Jurkat, Clone E6-1 (cell line): ENCODE measurements at regions not wholly inside any gene's neighbourhood (a gene's known extent, or its start where the extent isn't known, plus 50 kb on each side); places are given as distances from the start of the nearest gene placed in this dataset.
"Not testable (repeated sequence)": the region's sequence is repeated elsewhere in the genome, so short reads cannot be mapped to it uniquely, and the experiment has no call there.

Source experiments
- DNase-seq: peaks from one replicate; pipeline ENCODE4 v3.0.0-alpha.2; 2011; ENCODE audit warnings: low read depth, low spot score
- H3K4me3 ChIP-seq: 2 replicates; pipeline ENCODE4 v1.5.1; 2011; ENCODE audit warnings: mild to moderate bottlenecking, low read length, control low read depth, moderate library complexity

DNA sequence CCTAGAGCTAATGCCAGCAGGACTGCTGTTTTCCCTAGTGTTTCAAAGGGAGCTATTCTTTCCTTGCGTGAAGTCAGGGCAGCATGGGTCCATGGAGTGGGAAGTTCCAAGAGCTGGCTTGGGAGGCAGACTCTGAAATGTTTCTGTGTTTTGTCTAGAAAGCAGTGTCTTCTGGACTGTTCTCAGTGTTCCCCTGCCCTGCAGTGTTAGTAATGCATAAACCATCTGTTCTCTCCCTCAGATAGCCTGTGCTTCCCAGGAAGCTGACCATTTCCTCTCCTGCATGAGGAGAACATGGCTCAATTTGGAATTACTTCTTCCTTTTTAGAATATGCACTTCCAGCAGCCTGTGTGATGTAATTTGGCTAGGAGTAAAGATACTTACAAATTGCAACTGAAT, 116.7 kb upstream of the CXCL13 start:
- H3K4me3 ChIP-seq: no peak overlapping the region
- DNase-seq: no peak

DNA sequence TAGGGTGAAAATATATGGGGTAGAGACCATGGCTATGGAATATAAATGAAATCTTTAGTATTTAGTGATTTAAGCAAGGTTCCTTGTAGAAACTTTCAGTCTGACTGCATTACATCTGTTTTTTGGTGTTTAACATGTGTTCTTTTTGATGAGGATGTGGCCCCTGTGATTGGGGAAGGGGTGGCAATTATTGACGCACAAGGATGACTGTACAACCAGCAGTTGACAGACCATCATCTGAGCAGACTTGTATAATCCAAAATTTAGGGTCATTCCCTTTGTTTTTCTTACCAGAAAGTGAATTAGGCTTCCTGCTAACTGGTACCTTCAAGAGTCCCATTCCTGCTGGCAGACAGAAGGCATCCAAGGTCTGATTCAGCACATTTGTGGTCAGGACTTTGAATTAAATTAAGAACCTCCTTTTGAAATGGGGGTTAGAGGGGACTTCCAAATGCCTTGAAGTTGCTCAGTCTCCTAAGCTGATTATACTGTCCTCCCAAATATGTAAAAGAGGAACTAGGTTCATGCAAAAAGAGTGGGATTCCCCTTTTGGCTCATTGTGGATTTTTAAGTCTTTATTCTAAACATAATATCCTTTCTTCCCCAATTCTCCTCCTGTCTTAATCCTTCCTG, 112.4 kb upstream of the CXCL13 start:
- no peak overlapping the region for H3K4me3 ChIP-seq
- DNase-seq: no peak

DNA sequence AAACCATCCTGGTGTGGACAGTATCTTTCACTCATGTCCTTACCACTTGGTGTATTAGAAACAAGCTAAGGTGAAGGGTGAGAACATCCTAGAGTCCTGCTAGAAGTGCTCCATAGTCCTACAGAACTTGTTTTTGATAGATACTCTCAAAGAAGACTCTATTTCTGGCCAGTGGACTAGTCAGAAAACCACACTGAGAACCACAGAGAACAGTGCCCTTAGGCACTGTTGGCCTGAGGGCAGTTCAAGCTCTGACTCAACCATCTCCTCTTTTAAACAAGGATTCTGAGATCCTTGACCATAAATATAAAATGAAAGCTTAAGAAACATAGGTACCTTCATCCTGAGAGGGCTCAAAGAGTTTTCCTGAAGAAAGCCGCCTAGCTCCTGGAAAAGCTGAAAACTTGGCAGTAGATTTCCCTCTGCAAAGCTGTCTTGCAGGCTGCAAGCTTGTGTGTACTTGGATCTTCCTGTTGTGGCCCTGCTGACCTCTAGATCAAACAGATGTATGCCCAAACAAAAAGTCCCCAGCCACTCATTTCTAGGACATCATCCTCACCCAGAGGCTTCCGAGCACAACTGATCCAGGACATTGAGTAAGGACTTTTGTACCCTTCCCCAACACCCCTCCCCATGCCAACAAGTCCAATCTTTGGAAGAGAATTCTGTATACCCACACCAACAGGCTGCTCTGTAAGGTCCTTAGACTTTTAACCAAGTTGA, 111.6 kb upstream of the CXCL13 start:
- DNase-seq: no peak
- no peak overlapping the region for H3K4me3 ChIP-seq

DNA sequence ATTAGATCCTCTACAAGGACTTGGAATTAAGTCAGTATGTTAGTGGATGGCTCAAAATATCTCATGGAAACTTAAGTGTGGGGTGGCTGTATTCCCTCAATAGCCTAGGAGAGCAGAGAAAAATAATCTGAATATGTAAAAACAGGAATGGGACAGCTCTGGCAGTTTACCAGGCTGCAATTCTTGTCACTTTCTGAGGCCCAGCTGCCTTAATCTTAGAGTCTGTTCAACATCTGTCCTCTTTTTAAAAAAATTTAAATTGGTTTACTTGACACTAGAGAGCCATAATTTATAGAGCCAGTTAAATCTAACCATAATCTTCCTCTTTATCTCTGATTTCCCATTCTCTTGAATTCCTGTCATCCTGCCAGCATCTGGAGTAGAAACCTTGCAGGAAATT, 109.2 kb upstream of the CXCL13 start:
- DNase-seq: no peak
- H3K4me3 ChIP-seq: no peak overlapping the region

DNA sequence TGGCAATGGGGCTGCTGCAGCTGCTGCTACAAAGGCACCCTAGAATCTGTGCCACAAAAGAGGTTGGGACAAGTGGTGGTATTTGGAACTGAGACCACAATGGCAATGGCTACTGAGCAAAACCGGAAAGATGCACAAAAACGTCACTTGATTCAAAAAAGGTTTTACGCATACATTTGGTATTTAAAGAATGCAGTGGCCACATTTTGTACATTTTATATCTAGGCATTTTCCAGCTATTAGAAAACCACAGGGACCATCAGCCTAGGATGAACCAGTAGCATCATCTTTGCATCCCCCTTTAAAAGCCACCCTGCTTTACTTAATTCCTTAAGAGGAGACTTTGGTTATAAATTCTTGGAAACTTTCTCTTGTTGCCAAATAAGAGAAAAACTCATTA, 104.8 kb upstream of the CXCL13 start:
- no peak overlapping the region for H3K4me3 ChIP-seq
- DNase-seq: no peak

DNA sequence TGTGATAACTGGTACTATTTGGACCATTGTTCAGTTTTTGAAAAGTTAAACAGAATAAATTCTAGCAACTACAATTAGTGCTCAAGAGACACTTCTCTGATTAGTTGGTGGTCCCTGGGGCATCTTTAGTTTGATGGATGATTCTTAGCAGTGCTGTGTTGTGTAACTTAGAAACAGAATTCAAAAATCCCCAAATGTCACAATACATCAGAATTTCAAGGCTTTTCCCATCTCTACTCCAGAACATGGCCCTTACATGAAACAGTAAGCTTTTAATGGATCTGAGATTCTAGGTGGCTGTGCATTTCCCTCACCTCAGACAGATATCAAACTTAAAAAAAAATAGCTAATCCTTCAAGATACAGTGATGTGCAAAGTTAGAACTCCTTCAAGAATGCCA, 104.4 kb upstream of the CXCL13 start:
- no peak for DNase-seq
- no peak overlapping the region for H3K4me3 ChIP-seq

DNA sequence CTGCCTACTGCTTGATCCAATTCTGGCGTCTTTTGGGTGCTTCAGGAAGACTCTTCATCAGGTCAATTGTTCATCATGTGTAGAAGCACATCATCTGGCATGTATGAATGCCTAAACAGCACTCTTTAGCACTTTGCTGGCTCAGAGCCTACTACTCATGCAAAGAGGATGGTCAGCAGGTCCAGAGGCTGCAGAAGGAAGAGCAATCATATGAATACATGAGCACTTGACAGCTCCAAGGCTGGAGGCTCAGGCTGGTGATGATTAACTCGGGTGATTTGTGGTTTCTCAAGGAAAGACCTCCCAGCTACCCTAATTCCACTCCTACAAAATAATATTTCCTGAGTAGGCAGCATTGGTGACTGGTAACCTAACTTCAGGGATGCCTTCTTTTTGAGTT, 103.8 kb upstream of the CXCL13 start:
- no peak for DNase-seq

DNA sequence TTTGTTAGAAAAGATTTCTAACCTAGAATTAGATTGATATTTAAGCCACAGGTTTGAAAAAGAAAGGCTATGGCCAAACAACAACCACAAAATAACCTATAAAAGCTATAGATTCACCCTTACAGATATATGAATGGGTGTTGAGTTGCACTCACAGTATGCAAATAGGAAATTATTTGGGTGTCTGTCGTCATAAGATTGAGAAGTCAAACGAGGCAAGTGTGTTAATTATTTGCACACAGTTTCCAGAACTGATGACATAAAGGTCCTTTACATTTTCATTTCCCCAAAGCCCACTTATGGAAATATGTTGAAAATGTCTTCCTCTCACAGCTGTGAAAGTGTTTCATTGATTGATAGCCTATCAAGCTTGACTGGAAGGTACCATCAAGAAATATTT, 101.2 kb upstream of the CXCL13 start:
- no peak overlapping the region for H3K4me3 ChIP-seq
- no peak for DNase-seq

More for the DNA sequence above, 103.8 kb upstream of the CXCL13 start:
- no peak overlapping the region for H3K4me3 ChIP-seq

DNA sequence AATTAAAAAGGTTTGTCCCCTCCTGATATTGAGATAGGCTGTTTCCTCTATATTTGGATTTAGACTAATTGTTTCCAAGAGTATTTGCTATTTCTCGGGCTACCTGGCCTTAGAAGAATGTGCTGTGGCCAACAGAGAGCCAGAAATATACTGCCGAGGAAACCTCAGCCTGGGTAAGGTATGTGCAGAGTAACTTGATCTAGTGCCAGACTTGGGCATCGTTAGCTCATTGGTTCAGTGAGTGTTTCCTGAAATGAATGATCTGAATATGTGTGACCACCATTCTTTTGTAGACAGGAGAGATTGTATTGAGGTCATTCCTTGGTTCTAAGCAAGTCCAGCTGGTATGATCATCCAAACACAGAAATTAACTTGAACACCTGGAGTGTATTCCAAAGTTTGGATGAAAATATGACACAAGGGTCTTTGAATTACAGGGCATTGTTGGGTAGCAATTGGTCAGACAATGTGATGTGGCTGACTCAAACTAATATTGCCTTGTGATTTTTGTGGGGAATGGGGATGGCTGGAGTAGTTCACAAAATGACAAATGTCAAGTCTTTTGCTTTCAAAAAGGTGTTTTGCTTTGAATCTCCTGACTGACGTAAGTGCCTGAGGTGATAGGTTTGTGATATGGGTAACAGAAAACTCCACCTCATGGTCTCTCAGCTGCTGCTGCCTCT, 100.2 kb upstream of the CXCL13 start:
- no peak for DNase-seq
- no peak overlapping the region for H3K4me3 ChIP-seq

DNA sequence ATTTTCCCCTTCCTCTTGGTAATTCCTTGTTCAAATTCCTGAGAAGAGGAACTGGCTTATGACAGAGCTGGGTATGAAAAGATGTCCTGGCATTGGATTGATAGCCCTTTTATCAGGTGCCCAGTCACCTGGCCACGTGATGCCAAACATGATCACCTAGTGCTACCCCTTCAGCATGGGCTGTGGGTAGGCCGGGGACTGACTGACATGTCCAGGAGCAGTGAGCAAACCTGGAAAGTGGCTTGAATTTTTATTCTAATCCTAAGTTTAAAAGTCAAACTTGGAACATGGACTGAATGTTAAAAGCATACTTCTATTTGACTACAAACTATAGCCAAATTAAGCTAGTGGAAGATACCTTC, 99.7 kb upstream of the CXCL13 start:
- no peak for DNase-seq
- H3K4me3 ChIP-seq: no peak overlapping the region

DNA sequence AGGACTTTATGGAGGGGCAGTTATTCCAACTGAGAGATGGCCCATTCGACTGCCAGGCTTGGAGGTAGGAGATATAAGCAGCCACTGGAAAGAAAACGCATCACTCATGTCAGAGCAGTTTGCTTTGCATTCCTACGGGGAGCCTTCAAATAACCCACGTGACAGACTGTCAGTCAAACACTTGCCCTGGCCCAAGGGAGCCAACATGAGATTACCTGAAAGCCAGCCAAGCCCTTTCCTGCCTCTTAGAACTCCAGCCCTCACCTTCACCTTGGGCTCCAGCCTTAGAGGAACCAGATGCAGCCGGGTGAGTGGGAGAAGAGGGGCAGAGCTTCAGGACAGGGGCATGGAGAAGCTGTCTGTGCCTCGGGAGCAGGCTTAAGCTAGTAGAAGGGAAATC, 95.3 kb upstream of the CXCL13 start:
- DNase-seq: no peak
- no peak overlapping the region for H3K4me3 ChIP-seq

DNA sequence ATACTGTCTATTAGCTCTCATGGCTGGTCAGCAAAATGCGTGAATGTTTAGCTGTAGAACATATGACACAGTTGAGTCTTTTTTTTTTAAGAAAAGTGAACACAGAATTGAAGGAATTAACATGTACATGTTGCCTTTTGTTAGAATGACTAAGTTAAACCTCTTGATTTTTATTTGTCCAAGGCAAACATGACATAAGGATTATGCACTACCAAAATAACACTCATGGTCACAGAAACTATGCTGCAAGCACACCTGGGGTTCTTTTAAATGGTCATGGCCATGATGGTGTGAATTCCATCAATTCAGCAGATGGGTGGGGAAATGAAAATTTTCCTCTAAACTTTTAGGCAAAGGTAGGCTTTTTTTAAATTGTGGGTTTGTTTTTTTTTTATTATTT, 80.1 kb upstream of the CXCL13 start:
- H3K4me3 ChIP-seq: no peak overlapping the region
- DNase-seq: no peak

DNA sequence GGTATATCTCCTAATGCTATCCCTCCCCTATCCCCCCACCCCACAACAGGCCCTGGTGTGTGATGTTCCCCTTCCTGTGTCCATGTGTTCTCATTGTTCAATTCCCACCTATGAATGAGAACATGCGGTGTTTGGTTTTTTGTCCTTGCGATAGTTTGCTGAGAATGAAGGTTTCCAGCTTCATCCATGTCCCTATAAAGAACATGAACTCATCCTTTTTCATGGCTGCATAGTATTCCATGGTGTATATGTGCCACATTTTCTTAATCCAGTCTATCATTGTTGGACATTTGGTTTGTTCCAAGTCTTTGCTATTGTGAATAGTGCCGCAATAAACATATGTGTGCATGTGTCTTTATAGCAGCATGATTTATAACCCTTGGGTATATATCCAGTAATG, 77.7 kb upstream of the CXCL13 start:
- DNase-seq, H3K4me3 ChIP-seq: not testable (repeated sequence)

DNA sequence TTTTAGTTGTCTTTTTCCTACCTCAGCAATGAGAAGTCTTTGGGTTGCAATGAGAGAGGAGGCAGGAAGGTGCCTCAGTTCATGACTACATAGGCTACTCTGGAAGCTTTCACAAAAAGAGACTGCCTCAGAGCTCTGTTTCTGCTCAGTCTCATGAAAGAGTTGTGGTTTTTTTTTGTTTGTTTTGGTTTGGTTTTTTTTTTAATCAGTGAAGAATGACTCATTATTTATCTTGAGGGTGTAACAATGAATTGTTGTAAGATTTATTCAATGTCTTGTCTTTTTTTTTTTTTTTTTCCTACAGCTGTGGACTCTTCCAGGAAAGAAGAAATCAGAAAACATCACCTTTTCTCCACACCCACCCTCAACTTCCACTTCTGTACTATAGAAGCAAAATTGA, 67.5 kb upstream of the CXCL13 start:
- H3K4me3 ChIP-seq: no peak overlapping the region
- peak; percentile 28 for DNase-seq

DNA sequence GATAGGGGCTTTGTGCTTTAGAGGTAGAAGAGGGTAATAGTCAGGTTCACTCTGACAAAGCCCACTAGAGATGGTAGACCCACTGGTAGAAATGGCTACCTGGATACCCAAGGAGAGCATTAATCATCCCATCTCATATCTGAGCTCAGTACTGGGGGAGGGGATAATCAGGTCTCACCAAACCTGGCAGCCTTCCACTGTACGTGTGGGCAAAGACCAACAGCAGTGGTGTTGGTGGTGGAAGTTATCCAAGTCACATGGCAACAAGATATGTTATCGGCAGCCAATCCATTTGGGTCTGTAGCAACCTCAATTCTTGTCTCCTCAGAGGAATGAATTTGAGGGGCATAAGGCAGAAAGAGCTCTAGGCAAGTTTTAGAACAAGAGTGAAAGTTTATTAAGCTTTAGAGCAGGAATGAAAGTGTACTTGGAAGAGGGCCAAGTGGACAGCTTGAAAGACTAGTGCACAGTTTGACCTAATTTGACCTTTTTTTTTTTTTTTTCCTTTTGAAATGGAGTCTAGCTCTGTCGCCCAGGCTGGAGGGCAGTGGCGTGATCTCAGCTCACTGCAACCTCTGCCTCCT, 67.0 kb upstream of the CXCL13 start:
- no peak overlapping the region for H3K4me3 ChIP-seq
- DNase-seq: no peak
